ENCODE measurements at regions not wholly inside any gene's neighbourhood (a gene's known extent, or its start where the extent isn't known, plus 50 kb on each side); places are given as distances from the start of the nearest gene placed in this dataset.

GRCh38 chr3:176796371-176796770 is 400.9 kb downstream of the TBL1XR1 start:
- DNase-seq, result no peak

DNA sequence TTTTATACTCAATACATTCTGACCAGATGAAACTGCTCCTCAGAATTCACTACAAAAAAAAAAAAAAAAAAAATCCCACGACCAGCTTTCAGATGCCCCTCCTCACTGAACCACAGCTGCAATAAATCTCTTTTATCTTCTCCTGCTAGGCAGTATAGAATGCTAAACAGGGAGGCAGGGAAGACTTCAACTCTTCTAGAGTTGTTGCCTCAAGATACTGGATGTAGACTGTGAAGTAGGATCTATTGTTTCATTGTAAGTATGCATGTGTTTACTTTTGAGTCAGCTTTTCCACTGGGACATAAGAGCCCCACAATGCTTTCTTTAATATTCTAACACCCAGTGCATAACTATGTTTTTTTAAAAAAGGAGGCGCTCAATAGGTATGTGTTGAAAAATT is 401.4 kb downstream of the TBL1XR1 start:
- DNase-seq, result no peak

DNA sequence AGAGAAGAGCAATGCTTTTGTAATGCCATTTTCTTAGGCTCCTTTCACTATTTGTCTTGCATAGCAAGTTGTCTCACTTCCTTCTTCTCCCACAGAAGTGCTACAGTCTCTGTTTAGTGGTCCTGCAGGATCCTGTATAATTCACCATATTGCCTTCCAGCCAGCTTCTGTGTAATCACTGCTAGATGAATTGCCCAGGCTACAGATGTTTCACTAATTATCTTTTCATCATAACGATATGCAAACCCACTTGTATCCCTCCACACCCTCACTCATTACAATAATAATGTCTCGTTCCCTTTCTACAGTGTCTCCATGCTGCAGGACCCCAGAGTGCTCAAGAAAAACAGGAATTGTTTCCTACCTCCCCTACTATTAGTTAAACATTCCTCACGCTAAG is 402.9 kb downstream of the TBL1XR1 start:
- DNase-seq, result no peak

GRCh38 chr3:176789947-176790346 is 407.3 kb downstream of the TBL1XR1 start:
- no peak for DNase-seq

DNA sequence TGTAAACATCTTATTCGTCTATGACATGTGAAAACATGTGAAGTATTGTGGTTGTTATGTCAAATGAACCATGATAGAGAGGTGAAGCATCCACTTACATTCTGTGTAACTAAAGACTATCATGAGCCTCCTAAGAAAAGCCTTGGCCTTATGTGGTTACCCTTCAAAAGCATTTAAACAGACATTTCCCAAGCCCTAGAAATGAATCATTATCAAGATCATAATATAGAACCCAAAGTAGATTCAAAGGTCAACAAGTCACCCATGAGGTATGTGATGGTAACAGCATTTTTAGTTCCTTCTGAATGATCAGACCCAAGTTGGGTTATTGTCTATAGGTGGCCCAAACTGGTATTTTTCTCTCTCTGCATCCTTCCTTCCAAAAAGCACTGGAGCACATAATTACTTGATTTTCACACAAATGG is 408.0 kb downstream of the TBL1XR1 start:
- no peak for DNase-seq

GRCh38 chr3:176787506-176787905 is 409.8 kb downstream of the TBL1XR1 start:
- no peak for DNase-seq

DNA sequence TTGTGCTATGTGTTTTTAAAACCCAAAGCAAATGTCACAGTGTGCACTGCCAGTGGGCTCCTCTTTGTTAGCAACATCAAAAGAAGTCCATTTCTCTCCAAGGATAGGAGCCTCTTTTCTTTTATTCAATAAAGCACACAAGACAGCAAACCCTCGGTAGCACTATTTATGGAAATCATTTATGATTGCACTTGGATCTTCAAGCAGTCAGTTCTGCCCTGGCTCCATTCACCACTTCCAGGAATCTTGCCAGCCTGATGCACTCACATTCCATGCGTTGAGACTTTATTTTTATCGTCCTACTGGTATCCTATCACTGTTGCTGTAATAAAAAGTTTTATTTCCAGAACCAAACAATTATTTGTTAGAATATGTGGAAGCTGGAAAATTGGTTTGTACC is 412.1 kb downstream of the TBL1XR1 start:
- peak in 3 of 56 donors; percentile 1 to 3 (median 2) for DNase-seq

DNA sequence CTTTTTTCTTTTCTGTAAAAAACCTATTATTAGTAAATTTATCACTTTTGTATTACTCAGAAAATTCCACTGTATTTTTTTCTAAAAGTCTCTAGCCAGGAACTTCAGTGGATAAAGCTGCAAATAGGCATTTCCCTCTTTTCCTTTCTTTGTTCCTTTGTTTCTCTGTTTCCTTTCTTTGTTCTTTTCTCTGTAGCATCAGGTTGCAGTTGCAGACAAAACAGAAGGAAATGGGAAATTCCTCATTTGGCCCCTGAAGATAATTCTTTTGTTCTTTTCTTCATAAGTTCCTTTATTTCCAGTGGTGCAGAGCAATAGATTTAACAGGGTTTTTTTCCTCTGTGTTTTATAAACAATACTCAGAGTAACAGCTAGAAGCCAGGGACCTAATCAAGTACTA is 416.5 kb downstream of the TBL1XR1 start:
- DNase-seq, result no peak

DNA sequence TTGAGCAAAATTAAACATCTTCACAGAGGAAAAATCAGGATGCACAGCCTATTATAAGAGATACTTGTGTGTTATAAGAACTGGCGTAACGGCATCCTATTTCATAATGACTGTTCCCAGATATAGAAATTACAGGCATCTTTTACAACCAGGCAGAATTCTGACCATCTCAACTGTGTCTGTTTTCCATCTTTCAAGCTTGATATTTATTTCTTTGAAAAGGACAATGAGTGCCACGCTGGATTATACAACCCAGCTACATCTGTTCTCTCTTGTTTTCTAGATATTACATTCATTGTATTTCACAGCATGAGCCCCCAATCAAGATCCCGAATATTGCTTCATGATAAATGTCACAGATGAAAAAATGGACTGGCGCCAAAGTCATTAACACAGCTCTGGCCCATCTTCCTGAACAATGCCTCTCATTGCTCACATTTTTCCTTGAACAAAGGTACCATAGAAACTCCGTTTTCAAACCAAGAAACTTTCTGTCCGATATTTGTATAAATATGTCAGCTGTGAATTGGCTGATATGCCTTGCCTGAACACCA is 420.6 kb downstream of the TBL1XR1 start:
- no peak for DNase-seq

- no peak for DNase-seq
These were observed 427.6 kb downstream of the TBL1XR1 start for GRCh38 chr3:176769547-176770190.

- no peak for DNase-seq
These were observed 429.9 kb downstream of the TBL1XR1 start for GRCh38 chr3:176767385-176767784.

DNA sequence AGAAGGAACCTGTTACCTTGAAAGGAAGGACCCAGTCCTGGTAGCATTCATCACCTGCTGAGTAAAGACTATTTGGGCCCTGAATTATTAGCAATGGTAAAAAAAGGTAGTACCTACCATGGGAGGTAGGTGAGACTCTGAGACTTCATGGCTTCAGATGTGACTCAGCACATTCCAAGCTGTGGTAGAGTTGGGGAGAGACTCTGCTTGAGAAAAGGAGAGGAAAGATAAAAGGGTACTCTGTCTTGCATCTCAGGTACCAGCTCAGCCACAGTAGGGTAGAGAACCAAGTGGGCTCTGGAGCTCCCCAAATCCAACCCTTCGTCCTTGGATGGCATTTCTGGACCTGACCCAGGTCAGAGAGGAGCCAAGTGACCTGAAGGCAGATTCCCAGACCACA is 430.4 kb downstream of the TBL1XR1 start:
- DNase-seq, result no peak

DNA sequence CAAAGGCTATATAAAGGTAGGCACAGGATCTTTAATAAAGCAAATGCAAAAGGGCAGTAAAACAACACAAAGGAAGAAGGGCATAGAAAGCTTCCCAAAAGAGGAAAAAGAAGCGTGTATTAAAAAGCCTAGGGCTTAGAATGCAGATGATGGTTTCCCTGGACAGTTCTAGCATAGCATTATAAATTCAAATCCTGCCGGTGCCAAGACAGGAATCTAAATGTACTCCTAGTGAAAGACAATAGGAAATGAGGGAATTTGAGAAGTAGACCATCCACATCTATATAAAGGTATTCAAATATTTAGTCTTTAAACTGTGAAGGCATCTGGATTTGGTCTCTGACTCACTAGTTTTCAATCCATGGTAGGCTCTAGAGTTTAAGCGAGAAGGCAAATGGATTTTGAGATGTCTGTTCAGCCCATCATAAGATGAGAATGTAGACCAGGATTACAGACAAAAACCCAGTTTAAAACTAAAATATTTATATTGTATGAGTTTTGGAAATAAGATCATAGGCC is 431.8 kb downstream of the TBL1XR1 start:
- no peak for DNase-seq

DNA sequence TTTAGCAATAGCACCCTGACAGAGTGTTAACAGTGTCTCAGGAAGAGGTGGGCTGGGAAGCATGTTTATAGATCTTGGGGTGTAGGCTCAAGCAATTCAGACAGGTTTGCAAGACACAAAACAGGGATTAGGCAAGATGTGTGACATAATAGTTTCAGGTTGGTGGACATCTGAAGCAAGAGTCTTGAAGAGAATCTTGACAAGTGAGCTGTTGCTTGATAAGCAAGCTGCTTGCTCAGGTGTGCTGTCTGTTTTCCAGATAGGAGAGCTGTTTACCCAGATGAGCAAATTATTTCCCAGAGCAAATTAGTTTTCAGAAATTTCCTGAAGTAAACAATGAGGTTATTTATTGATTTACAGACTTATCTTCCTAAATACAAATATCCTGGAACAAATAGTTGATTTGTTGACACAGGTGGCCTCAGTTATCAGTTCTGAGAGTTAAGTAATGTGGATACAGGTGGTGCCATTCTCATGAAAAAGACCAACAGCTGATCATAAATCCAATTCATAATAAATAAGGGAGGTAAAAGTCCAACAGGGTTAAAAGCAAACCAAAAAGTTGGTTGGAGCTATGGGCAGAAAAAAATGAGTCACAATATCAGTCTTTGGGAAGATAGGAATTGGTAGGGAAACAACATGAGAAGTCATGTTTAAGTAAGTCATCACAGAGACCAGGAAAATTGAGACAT is 437.3 kb downstream of the TBL1XR1 start:
- no peak for DNase-seq

DNA sequence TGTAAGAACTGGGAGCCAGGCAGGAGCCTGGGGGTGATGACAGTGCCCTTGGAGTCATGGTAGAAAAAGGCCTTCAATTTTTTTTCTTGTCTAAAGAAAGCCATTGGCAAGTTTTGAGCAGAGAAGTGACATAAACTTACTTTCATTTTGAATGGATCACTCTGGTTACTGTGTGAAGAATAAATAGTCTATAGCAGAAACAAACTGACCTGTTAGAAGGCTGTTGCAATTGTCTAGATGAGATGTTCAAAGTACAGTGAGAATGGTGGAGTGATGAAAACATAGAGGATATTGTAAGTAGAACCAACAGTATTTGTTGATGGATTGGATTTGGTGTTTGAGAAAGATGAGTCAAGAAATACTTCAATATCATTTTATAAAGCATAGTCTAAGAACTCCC is 439.9 kb downstream of the TBL1XR1 start:
- DNase-seq, result no peak

DNA sequence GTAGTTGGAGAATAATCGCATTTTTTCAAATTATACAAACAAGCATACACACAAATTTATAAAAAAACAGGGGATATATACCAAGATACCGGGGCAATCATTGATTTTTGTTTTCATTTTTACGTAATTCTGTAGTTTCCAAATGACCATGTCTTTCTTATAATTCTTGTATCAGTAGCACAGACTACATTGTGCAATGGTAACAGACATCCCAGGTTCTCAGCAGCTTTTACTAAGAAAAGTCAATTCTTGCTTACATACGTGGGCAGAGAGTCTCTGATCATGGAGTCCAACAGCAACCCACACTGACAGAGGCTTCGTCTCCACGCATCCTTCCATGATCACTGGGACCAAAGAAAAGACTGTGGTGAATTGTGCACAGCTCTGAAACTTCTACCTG is 441.3 kb downstream of the TBL1XR1 start:
- no peak for DNase-seq

GRCh38 chr3:176755552-176755951 is 441.7 kb downstream of the TBL1XR1 start:
- DNase-seq, result no peak

- DNase-seq, result no peak
These were observed 455.6 kb downstream of the TBL1XR1 start for GRCh38 chr3:176741664-176742047.

DNA sequence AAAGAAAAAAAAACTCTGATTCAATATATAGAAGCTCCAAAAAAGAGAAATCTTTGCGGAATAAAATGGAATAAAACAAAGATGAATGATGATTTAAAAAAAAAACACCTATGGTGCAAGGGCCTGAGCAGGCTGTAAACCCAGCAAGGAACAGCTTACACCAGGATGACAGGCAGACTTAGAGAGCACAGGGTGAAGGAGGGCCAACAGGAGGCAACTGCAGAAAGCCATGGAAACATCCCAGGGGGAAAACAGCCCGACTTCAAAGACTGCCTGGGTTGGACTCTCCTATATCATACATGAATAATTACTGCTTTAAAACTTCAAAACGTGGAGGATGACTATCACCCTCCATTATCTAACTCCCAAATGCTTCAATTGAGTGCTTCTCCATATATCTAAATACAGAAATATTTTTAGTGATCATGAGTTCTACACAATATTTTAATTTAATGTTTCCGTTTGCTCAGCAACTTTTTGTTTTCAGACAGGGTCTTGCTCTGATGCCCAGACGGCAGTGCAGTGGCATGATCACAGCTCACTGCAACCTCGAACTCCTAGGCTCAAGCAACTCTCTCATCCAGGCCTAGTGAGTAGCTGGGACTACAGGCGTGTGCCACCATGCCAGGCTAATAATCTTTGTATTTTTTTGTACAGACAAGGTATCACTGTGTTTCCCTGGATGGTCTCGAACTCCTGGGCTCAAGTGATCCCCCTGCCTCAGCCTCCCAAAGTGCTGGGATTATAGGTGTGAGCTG is 456.2 kb downstream of the TBL1XR1 start:
- DNase-seq, result no peak

DNA sequence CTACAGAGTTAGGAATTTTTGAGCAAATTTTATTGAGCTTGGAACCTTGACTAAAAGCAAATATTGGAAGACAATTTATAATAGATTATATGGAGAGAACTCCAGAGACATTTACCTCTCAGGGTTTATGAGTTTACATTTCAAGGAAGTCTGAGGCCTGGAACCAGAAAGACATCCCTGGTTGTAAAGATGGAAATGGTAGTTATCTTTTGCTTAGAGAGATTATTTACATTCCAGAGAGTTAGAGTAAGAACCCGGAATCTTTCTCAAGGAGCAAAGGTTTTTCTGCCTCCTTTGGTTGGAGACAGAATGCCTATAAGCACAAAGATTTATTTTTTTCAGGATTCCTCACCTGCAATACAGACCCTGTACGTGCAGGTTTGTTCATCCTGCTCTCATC is 458.1 kb downstream of the TBL1XR1 start:
- no peak for DNase-seq

DNA sequence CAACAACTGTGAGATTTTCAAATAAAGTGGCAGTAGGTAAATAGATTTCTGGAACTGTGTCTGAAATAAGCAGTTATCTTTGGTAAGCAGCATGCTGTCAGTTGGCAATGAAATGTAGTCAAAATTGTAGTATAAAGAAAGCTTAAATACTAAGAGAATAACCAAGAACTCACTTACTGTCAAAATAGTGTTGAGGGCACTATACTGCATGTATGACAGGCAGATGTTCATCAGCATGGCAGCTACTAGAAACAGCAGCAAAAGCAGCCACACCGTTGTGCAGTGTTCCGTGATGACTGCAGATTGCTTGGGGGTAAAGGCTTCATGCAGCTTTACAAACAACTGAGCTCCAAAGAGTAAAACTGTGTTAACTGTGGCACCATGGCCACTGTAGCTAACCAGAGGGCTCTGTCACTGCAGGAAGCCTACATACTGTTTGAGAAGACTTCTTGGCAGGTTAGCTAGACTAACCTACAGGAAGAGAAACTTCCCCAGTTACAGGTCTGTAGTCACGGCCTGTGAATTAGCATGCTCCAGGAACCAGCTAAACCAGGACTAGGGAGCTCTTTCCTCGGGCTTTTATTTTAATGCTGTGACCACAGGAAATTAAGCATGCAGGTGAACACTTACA is 459.7 kb downstream of the TBL1XR1 start:
- no peak for DNase-seq

GRCh38 chr3:176734146-176734545 is 463.1 kb downstream of the TBL1XR1 start:
- no peak for DNase-seq
